CD4-positive, alpha-beta T cell treated with Interleukin-4 for 4 hours (primary cell): ENCODE measurements at regions not wholly inside any gene's neighbourhood (a gene's known extent, or its start where the extent isn't known, plus 50 kb on each side); places are given as distances from the start of the nearest gene placed in this dataset.
"Not testable (repeated sequence)": the region's sequence is repeated elsewhere in the genome, so short reads cannot be mapped to it uniquely, and the experiment has no call there.

Experiments
- DNase-seq: peaks from one replicate; pipeline ENCODE4 v3.0.0-alpha.2; 2020

DNA sequence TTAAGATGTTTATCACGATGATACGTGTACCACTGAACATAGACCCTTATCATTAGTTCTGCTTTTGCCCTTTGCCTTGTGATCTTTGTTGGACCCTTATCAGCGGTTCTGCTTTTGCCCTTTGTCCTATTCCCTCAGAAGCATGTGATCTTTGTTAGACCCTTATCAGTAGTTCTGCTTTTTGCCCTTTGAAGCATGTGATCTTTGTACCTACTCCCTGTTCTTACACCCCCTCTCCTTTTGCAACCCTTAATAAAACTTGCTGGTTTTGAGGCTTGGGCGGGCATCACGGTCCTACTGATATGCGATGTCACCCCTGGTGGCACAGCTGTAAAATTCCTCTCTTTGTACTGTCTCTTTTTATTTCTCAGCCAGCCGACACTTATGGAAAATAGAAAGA, 117.0 kb downstream of the SDHAF3 start:
- not testable (repeated sequence) for DNase-seq

- DNase-seq: no peak
Measured at GRCh38 chr7:97246317-97246716, 128.8 kb downstream of the SDHAF3 start.

GRCh38 chr7:97258187-97258586, 140.7 kb downstream of the SDHAF3 start:
- not testable (repeated sequence) for DNase-seq

DNA sequence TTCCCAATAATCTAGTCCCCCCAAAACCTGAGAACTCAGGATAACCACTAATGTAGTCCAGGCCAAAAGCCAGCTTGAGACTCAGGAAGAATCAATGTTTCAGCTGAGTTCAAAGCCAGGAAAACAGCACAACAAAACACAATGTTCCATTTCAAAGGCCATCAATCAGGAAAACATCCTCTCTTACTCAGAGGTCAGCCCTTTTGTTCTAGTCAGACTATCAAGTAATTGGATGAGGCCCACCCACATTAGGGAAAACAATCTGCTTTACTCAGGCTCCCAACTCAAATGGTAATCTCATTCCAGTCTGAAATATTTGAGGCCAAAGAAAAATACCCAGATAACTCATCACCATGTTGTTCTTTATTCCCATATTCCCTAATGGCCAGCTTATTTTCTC, 152.2 kb downstream of the SDHAF3 start:
- no peak for DNase-seq

GRCh38 chr7:97270280-97270679, 152.8 kb downstream of the SDHAF3 start:
- no peak for DNase-seq

DNA sequence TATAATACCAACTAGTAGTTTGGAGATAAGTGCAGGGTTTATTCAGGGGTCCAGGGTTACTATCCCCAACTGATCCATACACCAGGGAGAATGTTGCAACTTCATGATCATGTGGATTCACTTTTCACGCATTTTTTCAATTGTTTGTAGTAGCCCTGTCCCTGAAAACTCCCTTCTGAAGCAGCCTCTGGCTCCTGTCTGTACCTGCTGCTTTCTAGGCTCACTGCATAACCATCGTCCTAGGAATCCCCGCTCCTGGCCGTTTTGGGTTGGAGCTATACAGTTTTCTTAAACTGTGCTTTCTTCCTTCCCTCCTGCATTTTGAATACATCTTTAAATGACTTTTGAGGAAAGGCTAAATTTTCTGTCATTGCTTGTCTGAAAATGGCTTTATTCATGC, 154.1 kb downstream of the SDHAF3 start:
- DNase-seq: no peak

DNA sequence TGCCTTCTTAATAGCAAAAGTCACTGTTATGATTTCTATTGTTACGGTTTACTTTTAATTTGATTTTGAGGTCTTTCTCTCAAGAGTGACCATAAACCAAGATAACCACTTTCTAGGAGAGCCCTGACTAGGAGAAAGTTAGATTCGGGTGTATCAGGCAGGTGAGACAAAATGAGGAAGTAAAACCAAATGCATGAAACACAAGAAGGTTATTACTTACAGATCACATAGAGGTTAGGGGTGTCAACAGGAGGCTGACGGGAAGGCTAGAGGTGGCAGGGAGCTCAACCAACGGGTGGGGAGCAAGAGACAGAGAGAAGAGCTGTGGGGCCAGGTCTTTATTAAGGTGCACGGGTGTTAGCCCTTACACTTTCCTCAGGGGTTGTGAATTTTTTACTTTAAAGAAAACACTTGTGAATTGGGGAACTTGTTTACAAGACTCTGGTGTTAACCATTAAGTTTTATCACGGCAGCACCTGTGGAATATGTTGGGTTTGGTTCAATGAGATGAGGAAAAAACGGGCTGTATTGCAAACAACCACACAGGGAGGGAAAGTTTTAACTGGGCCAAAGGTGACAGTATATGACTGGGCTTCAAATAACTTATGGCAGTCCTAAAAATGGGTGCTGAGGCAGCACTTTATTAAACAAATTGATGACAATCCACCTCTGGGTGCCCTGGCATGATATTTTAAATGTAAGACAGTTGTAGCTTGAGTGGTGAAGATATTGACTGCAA, 154.9 kb downstream of the SDHAF3 start:
- no peak for DNase-seq

GRCh38 chr7:97275475-97275874, 158.0 kb downstream of the SDHAF3 start:
- DNase-seq: no peak

DNA sequence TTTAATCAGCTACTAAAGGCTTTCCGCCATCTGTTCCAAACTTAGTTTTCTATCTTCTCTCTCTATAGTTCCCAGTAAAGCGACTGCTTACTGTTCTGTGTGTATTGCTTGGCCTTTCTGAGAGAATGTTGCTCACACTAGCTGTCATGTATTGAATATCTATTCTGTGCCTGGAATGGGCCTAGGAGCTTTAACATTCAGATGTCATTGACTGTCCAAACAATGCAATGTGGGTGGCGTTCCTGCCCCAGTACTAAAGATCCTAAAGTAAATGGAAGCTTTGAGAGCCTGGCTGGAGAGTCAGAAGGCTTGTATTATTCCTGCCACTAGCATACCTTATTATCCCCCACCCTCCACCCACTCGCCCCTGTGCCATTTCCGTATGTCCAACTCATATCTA, 163.5 kb downstream of the SDHAF3 start:
- DNase-seq: no peak

DNA sequence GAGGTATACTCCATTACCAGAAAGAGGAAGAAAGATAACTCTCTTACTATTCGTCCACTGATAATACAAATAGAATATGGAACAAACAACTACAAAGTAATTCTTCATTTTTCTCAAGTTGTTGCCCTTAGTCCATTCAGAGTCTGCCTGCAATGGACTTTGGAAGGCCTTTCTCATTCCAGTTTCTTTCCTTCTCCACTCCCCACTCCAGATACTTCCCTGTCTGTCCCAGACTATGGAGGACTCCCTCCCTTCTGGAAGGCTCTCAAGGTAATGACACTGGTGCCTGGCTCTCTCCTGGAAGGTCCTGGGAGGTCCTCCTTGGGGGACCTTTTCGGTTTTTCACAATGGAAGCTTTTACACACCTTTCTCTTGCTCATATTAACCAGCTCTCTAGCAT, 167.8 kb downstream of the SDHAF3 start:
- DNase-seq: no peak

DNA sequence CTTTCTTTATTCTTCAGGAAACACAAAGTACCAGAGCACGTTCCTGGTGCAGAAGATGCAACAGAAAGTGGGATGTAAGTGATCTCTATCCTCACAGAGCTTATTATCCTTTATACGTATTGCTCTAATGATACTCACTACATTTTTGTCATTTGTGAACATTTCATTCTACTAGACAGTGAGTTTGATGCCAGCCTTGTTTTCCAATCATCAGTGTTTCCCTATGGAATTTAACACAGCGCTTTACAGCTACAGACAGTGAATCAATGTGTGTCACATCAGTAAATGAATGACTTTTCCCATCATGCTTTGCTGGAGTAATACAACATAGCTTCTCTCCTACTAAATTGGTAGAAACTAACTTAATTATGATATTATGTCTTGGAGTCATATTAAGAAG, 175.5 kb downstream of the SDHAF3 start:
- no peak for DNase-seq

DNA sequence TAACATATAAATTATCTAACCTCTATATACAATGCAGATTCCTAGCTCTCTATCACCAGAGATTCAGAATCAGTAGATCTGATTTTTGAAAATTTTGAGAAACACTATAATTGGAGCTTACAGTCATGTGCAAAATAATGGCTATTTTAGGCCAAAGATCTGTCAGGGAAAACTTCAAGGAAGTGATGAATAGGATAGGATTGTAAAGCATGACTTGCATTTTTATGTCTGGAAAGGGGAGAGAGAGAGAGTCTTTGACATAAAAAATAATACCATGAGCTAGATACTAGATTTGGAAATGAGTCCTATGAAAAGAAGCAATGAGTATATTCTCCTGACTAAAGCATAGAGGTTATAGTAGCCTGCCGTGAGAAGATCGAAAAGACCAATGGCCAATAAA, 181.1 kb downstream of the SDHAF3 start:
- DNase-seq: no peak

- no peak for DNase-seq
Measured at GRCh38 chr7:97305589-97305988, 188.1 kb downstream of the SDHAF3 start.

DNA sequence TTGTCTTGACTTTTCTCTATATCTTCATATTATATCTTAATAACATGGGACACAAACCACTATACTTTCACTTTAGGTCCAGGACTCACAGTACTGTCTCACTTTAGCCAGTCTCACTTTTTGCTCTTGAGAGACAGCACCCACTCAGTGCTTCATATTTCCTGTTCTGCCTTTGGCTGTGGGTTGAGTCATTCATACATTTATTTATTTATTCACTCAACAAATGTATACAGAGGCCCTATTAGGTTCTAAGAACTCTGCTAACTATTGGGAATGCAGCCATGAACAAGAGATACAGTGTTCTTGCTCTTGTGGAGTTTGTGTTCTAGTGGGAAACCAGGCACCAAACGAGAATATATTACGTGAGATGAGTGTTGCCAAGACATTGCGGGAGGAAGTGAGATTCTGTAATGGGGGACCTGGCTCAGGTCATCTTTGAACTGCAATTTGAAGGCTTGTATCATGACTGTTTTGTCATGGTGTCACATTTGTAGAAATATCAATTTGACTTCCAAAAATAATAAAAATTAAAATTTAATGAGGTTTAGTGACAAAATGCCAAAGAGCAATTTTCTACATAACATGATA, 190.1 kb downstream of the SDHAF3 start:
- no peak for DNase-seq

GRCh38 chr7:97313900-97314299, 196.4 kb downstream of the SDHAF3 start:
- DNase-seq: no peak

GRCh38 chr7:97317575-97317974, 200.1 kb downstream of the SDHAF3 start:
- no peak for DNase-seq

DNA sequence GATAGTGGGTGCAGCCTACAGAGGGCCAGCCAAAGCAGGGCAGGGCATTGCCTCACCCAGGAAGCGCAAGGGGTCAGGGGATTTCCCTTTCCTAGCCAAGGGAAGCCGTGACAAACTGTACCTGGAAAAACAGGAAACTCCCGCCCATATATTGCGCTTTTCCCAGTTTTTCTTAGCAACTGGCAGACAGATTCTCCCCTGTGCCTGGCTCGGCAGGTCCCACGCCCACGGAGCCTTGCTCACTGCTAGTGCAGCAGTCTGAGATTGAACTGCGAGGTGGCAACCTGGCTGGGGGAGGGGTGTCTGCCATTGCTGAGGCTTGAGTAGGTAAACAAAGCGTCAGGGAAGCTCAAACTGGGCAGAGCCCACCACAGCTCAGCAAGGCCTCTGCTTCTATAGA, 212.4 kb downstream of the SDHAF3 start:
- not testable (repeated sequence) for DNase-seq

GRCh38 chr7:97337849-97338248, 220.4 kb downstream of the SDHAF3 start:
- no peak for DNase-seq

DNA sequence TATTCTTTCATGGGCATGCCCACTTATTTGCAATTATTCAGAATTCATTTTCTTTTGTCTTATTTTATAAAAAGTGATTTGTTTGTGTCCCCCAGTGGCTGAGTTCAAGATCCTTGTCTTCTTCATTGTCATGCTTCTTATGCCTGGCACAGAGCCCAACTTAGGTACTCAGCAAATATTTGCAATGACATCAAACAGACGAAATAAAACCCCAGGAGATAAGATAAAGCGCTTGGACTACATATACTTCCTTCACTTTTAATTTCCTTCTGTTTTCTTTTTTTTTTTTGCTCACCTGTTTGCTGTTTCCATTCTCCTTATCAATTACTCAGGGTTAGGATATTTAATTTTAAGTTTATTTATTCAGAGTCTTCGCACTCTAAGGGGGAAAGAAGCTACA, 225.0 kb downstream of the SDHAF3 start:
- no peak for DNase-seq

GRCh38 chr7:97346349-97346748, 228.9 kb downstream of the SDHAF3 start:
- DNase-seq: no peak

- DNase-seq: no peak
Measured at GRCh38 chr7:97351488-97351887, 234.0 kb downstream of the SDHAF3 start.

DNA sequence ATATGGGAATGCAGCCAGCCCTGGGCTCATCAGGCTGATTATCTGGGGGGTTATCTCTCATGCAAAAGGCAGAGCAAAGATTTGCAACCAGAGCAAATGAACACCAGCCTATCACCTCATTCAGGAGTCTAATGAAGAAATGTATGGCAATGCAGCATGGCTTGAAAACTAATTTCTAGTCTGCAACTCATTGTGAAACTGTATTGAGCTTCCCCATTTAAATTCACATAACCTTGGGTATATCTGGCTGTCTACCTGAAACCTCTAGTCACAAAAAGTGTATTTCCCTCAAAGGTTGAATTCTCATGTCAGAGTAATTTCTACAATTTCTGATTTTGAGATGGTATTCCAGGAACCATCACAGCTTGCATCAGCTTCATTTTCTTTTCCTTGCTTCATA, 240.0 kb downstream of the SDHAF3 start:
- no peak for DNase-seq

GRCh38 chr7:97372882-97373281, 255.4 kb downstream of the SDHAF3 start:
- DNase-seq: no peak

DNA sequence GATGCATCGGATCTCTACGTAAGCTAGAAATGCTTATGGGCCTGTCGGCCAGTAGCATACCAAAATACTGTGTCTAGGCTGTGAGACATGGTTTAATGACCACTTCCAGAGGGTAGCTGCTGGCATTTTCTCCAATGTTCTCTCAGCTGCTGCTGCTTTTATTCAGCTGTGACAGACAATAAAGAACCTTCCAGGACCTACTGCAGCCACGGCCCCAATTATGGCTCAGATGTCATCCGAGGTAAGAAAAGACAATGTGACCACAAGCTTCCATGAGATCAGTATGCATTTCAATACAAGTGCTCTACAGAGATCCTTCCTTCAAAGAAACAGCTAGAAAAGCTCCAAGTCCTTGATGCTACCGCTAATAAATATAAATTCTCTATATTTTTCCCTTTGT, 256.2 kb downstream of the SDHAF3 start:
- DNase-seq: no peak

- no peak for DNase-seq
Measured at GRCh38 chr7:97377713-97378112, 260.2 kb downstream of the SDHAF3 start.
